ENCODE measurements at regions not wholly inside any gene's neighbourhood (a gene's known extent, or its start where the extent isn't known, plus 50 kb on each side); places are given as distances from the start of the nearest gene placed in this dataset.
"Not testable (repeated sequence)": the region's sequence is repeated elsewhere in the genome, so short reads cannot be mapped to it uniquely, and the experiment has no call there.

- in situ Hi-C loops (cut with MboI; ENCODE audit: low sequenced_read_pairs), result loop anchor here (25.0 kb wide), 1 partner anchor 259 kb away; the partner anchor contains the start of gene SPRED1
Observed at GRCh38 chr15:38002883-38003477, 68.5 kb downstream of the TMCO5A start.

GRCh38 chr15:38004218-38004861, 69.9 kb downstream of the TMCO5A start:
- in situ Hi-C loops (cut with MboI; ENCODE audit: low sequenced_read_pairs), result loop anchor here (25.0 kb wide), 1 partner anchor 258 kb away; the partner anchor contains the start of gene SPRED1

GRCh38 chr15:38005953-38006808, 71.7 kb downstream of the TMCO5A start:
- in situ Hi-C loops (cut with MboI; ENCODE audit: low sequenced_read_pairs), result loop anchor here (25.0 kb wide), 1 partner anchor 256 kb away; the partner anchor contains the start of gene SPRED1

GRCh38 chr15:38010395-38010794, 76.0 kb downstream of the TMCO5A start:
- in situ Hi-C loops (cut with MboI; ENCODE audit: low sequenced_read_pairs), result loop anchor here (25.0 kb wide), 1 partner anchor 252 kb away; the partner anchor contains the start of gene SPRED1

- in situ Hi-C loops (cut with MboI; ENCODE audit: low sequenced_read_pairs), result loop anchor here (25.0 kb wide), 1 partner anchor 249 kb away; the partner anchor contains the start of gene SPRED1
Observed at GRCh38 chr15:38012894-38013293, 78.5 kb downstream of the TMCO5A start.

- in situ Hi-C loops (cut with MboI; ENCODE audit: low sequenced_read_pairs), result loop anchor here (25.0 kb wide), 1 partner anchor 245 kb away; the partner anchor contains the start of gene SPRED1
Observed at GRCh38 chr15:38017721-38018120, 83.3 kb downstream of the TMCO5A start.

GRCh38 chr15:38019066-38019465, 84.6 kb downstream of the TMCO5A start:
- in situ Hi-C loops (cut with MboI; ENCODE audit: low sequenced_read_pairs), result loop anchor here (25.0 kb wide), 1 partner anchor 243 kb away; the partner anchor contains the start of gene SPRED1

- in situ Hi-C loops (cut with MboI; ENCODE audit: low sequenced_read_pairs), result loop anchor here (25.0 kb wide), 1 partner anchor 241 kb away; the partner anchor contains the start of gene SPRED1
Observed at GRCh38 chr15:38021259-38021658, 86.8 kb downstream of the TMCO5A start.

GRCh38 chr15:38024293-38025091, 90.1 kb downstream of the TMCO5A start:
- in situ Hi-C loops (cut with MboI; ENCODE audit: low sequenced_read_pairs), result loop anchor here (25.0 kb wide), 1 partner anchor 238 kb away; the partner anchor contains the start of gene SPRED1

- in situ Hi-C loops (cut with MboI; ENCODE audit: low sequenced_read_pairs), result not testable (repeated sequence)
Observed at GRCh38 chr15:38025656-38026055, 91.2 kb downstream of the TMCO5A start.

- in situ Hi-C loops (cut with MboI; ENCODE audit: low sequenced_read_pairs), result no loop called here
Observed at GRCh38 chr15:38028869-38029268, 94.4 kb downstream of the TMCO5A start.

- in situ Hi-C loops (cut with MboI; ENCODE audit: low sequenced_read_pairs), result no loop called here
Observed at GRCh38 chr15:38029736-38030135, 95.3 kb downstream of the TMCO5A start.

GRCh38 chr15:38030609-38031008, 96.2 kb downstream of the TMCO5A start:
- in situ Hi-C loops (cut with MboI; ENCODE audit: low sequenced_read_pairs), result no loop called here

GRCh38 chr15:38035701-38036100, 101.3 kb downstream of the TMCO5A start:
- in situ Hi-C loops (cut with MboI; ENCODE audit: low sequenced_read_pairs), result no loop called here

GRCh38 chr15:38036790-38037338, 102.4 kb downstream of the TMCO5A start:
- in situ Hi-C loops (cut with MboI; ENCODE audit: low sequenced_read_pairs), result no loop called here

- in situ Hi-C loops (cut with MboI; ENCODE audit: low sequenced_read_pairs), result no loop called here
Observed at GRCh38 chr15:38038659-38039442, 104.4 kb downstream of the TMCO5A start.

- in situ Hi-C loops (cut with MboI; ENCODE audit: low sequenced_read_pairs), result no loop called here
Observed at GRCh38 chr15:38040615-38041014, 106.2 kb downstream of the TMCO5A start.

- in situ Hi-C loops (cut with MboI; ENCODE audit: low sequenced_read_pairs), result no loop called here
Observed at GRCh38 chr15:38041576-38041975, 107.1 kb downstream of the TMCO5A start.

- in situ Hi-C loops (cut with MboI; ENCODE audit: low sequenced_read_pairs), result no loop called here
Observed at GRCh38 chr15:38042211-38042610, 107.8 kb downstream of the TMCO5A start.
